ENCODE measurements at regions not wholly inside any gene's neighbourhood (a gene's known extent, or its start where the extent isn't known, plus 50 kb on each side); places are given as distances from the start of the nearest gene placed in this dataset.

DNA sequence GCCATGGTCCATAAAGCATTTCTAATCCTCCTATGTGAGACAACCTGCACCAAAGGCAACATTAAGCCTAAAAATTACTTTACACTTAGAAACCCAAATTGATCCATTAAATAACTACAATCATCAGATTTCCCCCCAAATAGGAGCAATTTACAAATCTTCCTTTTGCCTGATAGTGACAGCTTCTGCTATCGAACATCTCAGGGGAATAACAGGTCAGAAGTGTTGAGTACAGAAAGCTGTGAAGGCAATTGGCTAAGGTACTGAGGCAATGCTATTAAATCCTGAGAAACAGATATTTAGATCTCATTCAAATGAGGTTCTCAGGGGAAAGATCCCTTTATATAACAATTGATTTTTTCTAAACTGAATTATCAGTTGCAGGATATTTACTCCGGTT, 141.1 kb downstream of the PIK3R1 start:
- no peak for TF ChIP-seq EZH2phosphoT487 (IDR thresholded peaks at IDR 0.05; ENCODE audit: borderline replicate concordance, low read depth, low read length)
- TF ChIP-seq, protein P1, sequence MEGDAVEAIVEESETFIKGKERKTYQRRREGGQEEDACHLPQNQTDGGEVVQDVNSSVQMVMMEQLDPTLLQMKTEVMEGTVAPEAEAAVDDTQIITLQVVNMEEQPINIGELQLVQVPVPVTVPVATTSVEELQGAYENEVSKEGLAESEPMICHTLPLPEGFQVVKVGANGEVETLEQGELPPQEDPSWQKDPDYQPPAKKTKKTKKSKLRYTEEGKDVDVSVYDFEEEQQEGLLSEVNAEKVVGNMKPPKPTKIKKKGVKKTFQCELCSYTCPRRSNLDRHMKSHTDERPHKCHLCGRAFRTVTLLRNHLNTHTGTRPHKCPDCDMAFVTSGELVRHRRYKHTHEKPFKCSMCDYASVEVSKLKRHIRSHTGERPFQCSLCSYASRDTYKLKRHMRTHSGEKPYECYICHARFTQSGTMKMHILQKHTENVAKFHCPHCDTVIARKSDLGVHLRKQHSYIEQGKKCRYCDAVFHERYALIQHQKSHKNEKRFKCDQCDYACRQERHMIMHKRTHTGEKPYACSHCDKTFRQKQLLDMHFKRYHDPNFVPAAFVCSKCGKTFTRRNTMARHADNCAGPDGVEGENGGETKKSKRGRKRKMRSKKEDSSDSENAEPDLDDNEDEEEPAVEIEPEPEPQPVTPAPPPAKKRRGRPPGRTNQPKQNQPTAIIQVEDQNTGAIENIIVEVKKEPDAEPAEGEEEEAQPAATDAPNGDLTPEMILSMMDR (conservative IDR thresholded peaks at IDR 0.05; ENCODE audit: low read length) = no peak
